ENCODE measurements at regions not wholly inside any gene's neighbourhood (a gene's known extent, or its start where the extent isn't known, plus 50 kb on each side); places are given as distances from the start of the nearest gene placed in this dataset.

- TF ChIP-seq CTBP2 (IDR thresholded peaks at IDR 0.05; ENCODE audit: borderline replicate concordance, insufficient read depth, insufficient read length, low read length) (no peak), POLR2AphosphoS5 (IDR thresholded peaks at IDR 0.05; ENCODE audit: low read depth, low read length) (no peak), YY1 (IDR thresholded peaks at IDR 0.05; ENCODE audit: low read depth, low read length) (no peak)
Observed at GRCh38 chrX:97846718-97847237, 963.1 kb downstream of the RPA4 start (continued).
